Spleen (tissue), 7 donors: ENCODE measurements at regions not wholly inside any gene's neighbourhood (a gene's known extent, or its start where the extent isn't known, plus 50 kb on each side); places are given as distances from the start of the nearest gene placed in this dataset.
"Not testable (repeated sequence)": the region's sequence is repeated elsewhere in the genome, so short reads cannot be mapped to it uniquely, and the experiment has no call there.

Experiments used
- CTCF ChIP-seq, 11 experiments: fragments of 200-600 bp in 7 of 11; fragments of 450-650 bp in 4 of 11; sonication (generic) in 4 of 11; IDR thresholded peaks in 8 of 11; conservative IDR thresholded peaks in 3 of 11; 1 replicate in 7 of 11; 2 replicates in 4 of 11; pipeline versions ENCODE4 v1.4.0 to v1.8.0; 2016 to 2021; ENCODE audit warnings: antibody characterized with exemption in 11 of 11, inconsistent platforms in 4 of 11, mild to moderate bottlenecking in 1 of 11
- POLR2A ChIP-seq, 3 donors: fragments of 450-650 bp; IDR thresholded peaks; one replicate each; pipeline ENCODE4 v1.5.1; 2017; ENCODE audit warnings: antibody characterized with exemption in 3 of 3, mild to moderate bottlenecking in 1 of 3
- donor health status: DM: no; HTN: no; CAD: no; lungs with moderate emphysema.
- donor health status: DM: no; HTN: no; CAD: no.
- donor health status: DM: no; HTN: no; CAD: no.

- not testable (repeated sequence) for TF ChIP-seq CTCF (IDR thresholded peaks at IDR 0.05 in 8 of 11, conservative IDR thresholded peaks at IDR 0.05 in 3 of 11); POLR2A (IDR thresholded peaks at IDR 0.05)
Measured at GRCh38 chr10:36995806-36996205, 129.6 kb upstream of the ANKRD30A start.
